ENCODE measurements at regions not wholly inside any gene's neighbourhood (a gene's known extent, or its start where the extent isn't known, plus 50 kb on each side); places are given as distances from the start of the nearest gene placed in this dataset.

GRCh38 chr16:86286991-86287663 is 223.2 kb upstream of the FOXF1 start:
- DNase-seq = no peak

GRCh38 chr16:86287664-86288201 is 222.6 kb upstream of the FOXF1 start:
- no peak for DNase-seq

GRCh38 chr16:86288716-86289294 is 221.5 kb upstream of the FOXF1 start:
- DNase-seq = no peak

GRCh38 chr16:86289304-86289703 is 221.0 kb upstream of the FOXF1 start:
- no peak for DNase-seq

- no peak for DNase-seq
These were observed 220.4 kb upstream of the FOXF1 start for GRCh38 chr16:86289907-86290306.

- no peak for DNase-seq
These were observed 218.8 kb upstream of the FOXF1 start for GRCh38 chr16:86291491-86291890.

GRCh38 chr16:86292171-86292775 is 218.1 kb upstream of the FOXF1 start:
- no peak for DNase-seq

GRCh38 chr16:86292942-86293341 is 217.4 kb upstream of the FOXF1 start:
- DNase-seq = no peak

- no peak for DNase-seq
These were observed 216.4 kb upstream of the FOXF1 start for GRCh38 chr16:86293906-86294305.

- no peak for DNase-seq
These were observed 215.7 kb upstream of the FOXF1 start for GRCh38 chr16:86294535-86295196.

- no peak for DNase-seq
These were observed 214.1 kb upstream of the FOXF1 start for GRCh38 chr16:86296256-86296655.

GRCh38 chr16:86297391-86297790 is 212.9 kb upstream of the FOXF1 start:
- DNase-seq = no peak

GRCh38 chr16:86297866-86298757 is 212.2 kb upstream of the FOXF1 start:
- no peak for DNase-seq

- DNase-seq = no peak
These were observed 211.6 kb upstream of the FOXF1 start for GRCh38 chr16:86298758-86299134.

GRCh38 chr16:86299882-86300610 is 210.3 kb upstream of the FOXF1 start:
- DNase-seq = no peak

GRCh38 chr16:86300746-86301481 is 209.4 kb upstream of the FOXF1 start:
- no peak for DNase-seq

- no peak for DNase-seq
These were observed 207.8 kb upstream of the FOXF1 start for GRCh38 chr16:86302421-86303109.

GRCh38 chr16:86303787-86304678 is 206.3 kb upstream of the FOXF1 start:
- DNase-seq = no peak

- no peak for DNase-seq
These were observed 205.5 kb upstream of the FOXF1 start for GRCh38 chr16:86304868-86305267.

- DNase-seq = no peak
These were observed 204.9 kb upstream of the FOXF1 start for GRCh38 chr16:86305440-86305839.
